Mucosa of gallbladder (tissue), 1 donor: ENCODE measurements at regions not wholly inside any gene's neighbourhood (a gene's known extent, or its start where the extent isn't known, plus 50 kb on each side); places are given as distances from the start of the nearest gene placed in this dataset.

Source experiments
- DNase-seq: peaks from one replicate; pipeline ENCODE4 v3.0.0-alpha.2; 2020; ENCODE audit warnings: low spot score
- donor health status: DM: no; HTN: no; CAD: no.

- no peak for DNase-seq
Observed at GRCh38 chr14:41404126-41404525, 202.6 kb upstream of the LRFN5 start.

GRCh38 chr14:41403360-41403759 lies 203.3 kb upstream of the LRFN5 start:
- no peak for DNase-seq

- no peak for DNase-seq
Observed at GRCh38 chr14:41397926-41398325, 208.8 kb upstream of the LRFN5 start.

- no peak for DNase-seq
Observed at GRCh38 chr14:41393512-41393911, 213.2 kb upstream of the LRFN5 start.

- no peak for DNase-seq
Observed at GRCh38 chr14:41392226-41392625, 214.4 kb upstream of the LRFN5 start.

GRCh38 chr14:41389355-41389754 lies 217.3 kb upstream of the LRFN5 start:
- no peak for DNase-seq

GRCh38 chr14:41385797-41386196 lies 220.9 kb upstream of the LRFN5 start:
- DNase-seq = no peak

GRCh38 chr14:41380017-41380416 lies 226.7 kb upstream of the LRFN5 start:
- DNase-seq = no peak

GRCh38 chr14:41378526-41378925 lies 228.2 kb upstream of the LRFN5 start:
- no peak for DNase-seq

GRCh38 chr14:41377932-41378331 lies 228.7 kb upstream of the LRFN5 start:
- no peak for DNase-seq

- no peak for DNase-seq
Observed at GRCh38 chr14:41374092-41374491, 232.6 kb upstream of the LRFN5 start.

- DNase-seq = no peak
Observed at GRCh38 chr14:41362139-41362538, 244.5 kb upstream of the LRFN5 start.

- no peak for DNase-seq
Observed at GRCh38 chr14:41360126-41360525, 246.6 kb upstream of the LRFN5 start.

- no peak for DNase-seq
Observed at GRCh38 chr14:41355866-41356265, 250.8 kb upstream of the LRFN5 start.

- no peak for DNase-seq
Observed at GRCh38 chr14:41350476-41350875, 256.2 kb upstream of the LRFN5 start.

GRCh38 chr14:41349289-41349910 lies 257.3 kb upstream of the LRFN5 start:
- no peak for DNase-seq

- DNase-seq = no peak
Observed at GRCh38 chr14:41343857-41344256, 262.8 kb upstream of the LRFN5 start.

- DNase-seq = no peak
Observed at GRCh38 chr14:41313196-41313595, 293.5 kb upstream of the LRFN5 start.

- no peak for DNase-seq
Observed at GRCh38 chr14:41303506-41303905, 303.2 kb upstream of the LRFN5 start.

GRCh38 chr14:41302776-41303175 lies 303.9 kb upstream of the LRFN5 start:
- DNase-seq = no peak

GRCh38 chr14:41299924-41300323 lies 306.8 kb upstream of the LRFN5 start:
- no peak for DNase-seq

- no peak for DNase-seq
Observed at GRCh38 chr14:41298328-41298690, 308.4 kb upstream of the LRFN5 start.

GRCh38 chr14:41297576-41298327 lies 308.9 kb upstream of the LRFN5 start:
- no peak for DNase-seq

GRCh38 chr14:41295734-41296133 lies 310.9 kb upstream of the LRFN5 start:
- DNase-seq = no peak
